ENCODE measurements at regions not wholly inside any gene's neighbourhood (a gene's known extent, or its start where the extent isn't known, plus 50 kb on each side); places are given as distances from the start of the nearest gene placed in this dataset.

GRCh38 chr17:11039342-11039741, 201.5 kb upstream of the PIRT start:
- TF ChIP-seq, protein P1, sequence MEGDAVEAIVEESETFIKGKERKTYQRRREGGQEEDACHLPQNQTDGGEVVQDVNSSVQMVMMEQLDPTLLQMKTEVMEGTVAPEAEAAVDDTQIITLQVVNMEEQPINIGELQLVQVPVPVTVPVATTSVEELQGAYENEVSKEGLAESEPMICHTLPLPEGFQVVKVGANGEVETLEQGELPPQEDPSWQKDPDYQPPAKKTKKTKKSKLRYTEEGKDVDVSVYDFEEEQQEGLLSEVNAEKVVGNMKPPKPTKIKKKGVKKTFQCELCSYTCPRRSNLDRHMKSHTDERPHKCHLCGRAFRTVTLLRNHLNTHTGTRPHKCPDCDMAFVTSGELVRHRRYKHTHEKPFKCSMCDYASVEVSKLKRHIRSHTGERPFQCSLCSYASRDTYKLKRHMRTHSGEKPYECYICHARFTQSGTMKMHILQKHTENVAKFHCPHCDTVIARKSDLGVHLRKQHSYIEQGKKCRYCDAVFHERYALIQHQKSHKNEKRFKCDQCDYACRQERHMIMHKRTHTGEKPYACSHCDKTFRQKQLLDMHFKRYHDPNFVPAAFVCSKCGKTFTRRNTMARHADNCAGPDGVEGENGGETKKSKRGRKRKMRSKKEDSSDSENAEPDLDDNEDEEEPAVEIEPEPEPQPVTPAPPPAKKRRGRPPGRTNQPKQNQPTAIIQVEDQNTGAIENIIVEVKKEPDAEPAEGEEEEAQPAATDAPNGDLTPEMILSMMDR (IDR thresholded peaks at IDR 0.05) = no peak
- TF ChIP-seq EP300 (IDR thresholded peaks at IDR 0.05) = no peak
- TF ChIP-seq POLR2A (IDR thresholded peaks at IDR 0.05) = no peak

All from ovary (tissue), 3 donors.